WTC11 (cell line): ENCODE measurements at regions not wholly inside any gene's neighbourhood (a gene's known extent, or its start where the extent isn't known, plus 50 kb on each side); places are given as distances from the start of the nearest gene placed in this dataset.

Source experiments
- ATF1 ChIP-seq: sonication (generic); formaldehyde crosslinking; IDR thresholded peaks from 2 replicates; pipeline ENCODE4 v1.8.1; 2023; ENCODE audit warnings: mild to moderate bottlenecking, moderate library complexity, missing genetic modification reagents
- RELA ChIP-seq: sonication (generic); formaldehyde crosslinking; IDR thresholded peaks from 2 replicates; pipeline ENCODE4 v1.8.1; 2022; ENCODE audit warnings: missing genetic modification reagents, mild to moderate bottlenecking, borderline replicate concordance
- SP1 ChIP-seq: sonication (generic); formaldehyde crosslinking; conservative IDR thresholded peaks from 2 replicates; pipeline ENCODE4 v1.8.1; 2022; ENCODE audit warnings: missing genetic modification reagents
- TCF7 ChIP-seq: sonication (generic); formaldehyde crosslinking; IDR thresholded peaks from 2 replicates; pipeline ENCODE4 v1.8.0; 2022; ENCODE audit warnings: mild to moderate bottlenecking, low read depth, missing genetic modification reagents, moderate library complexity
- TEAD4 ChIP-seq: sonication (generic); formaldehyde crosslinking; IDR thresholded peaks from 2 replicates; pipeline ENCODE4 v1.8.0; 2022; ENCODE audit warnings: mild to moderate bottlenecking, missing genetic modification reagents
- TF ChIP-seq, protein P1 (sequence below): sonication (generic); formaldehyde crosslinking; IDR thresholded peaks from 2 replicates; pipeline ENCODE4 v1.8.0; 2022; ENCODE audit warnings: mild to moderate bottlenecking, missing genetic modification reagents
- TF ChIP-seq, protein P2 (sequence below): sonication (generic); formaldehyde crosslinking; IDR thresholded peaks from 2 replicates; pipeline ENCODE4 v1.8.0; 2022; ENCODE audit warnings: missing genetic modification reagents
- TF ChIP-seq, protein P3 (sequence below): fragments of 200-600 bp; IDR thresholded peaks from 2 replicates; pipeline ENCODE4 v1.8.0; 2022; ENCODE audit warnings: antibody characterized with exemption
- TF ChIP-seq, protein P4 (sequence below): sonication (generic); formaldehyde crosslinking; IDR thresholded peaks from 2 replicates; pipeline ENCODE4 v1.8.0; 2022; ENCODE audit warnings: mild to moderate bottlenecking, missing genetic modification reagents

DNA sequence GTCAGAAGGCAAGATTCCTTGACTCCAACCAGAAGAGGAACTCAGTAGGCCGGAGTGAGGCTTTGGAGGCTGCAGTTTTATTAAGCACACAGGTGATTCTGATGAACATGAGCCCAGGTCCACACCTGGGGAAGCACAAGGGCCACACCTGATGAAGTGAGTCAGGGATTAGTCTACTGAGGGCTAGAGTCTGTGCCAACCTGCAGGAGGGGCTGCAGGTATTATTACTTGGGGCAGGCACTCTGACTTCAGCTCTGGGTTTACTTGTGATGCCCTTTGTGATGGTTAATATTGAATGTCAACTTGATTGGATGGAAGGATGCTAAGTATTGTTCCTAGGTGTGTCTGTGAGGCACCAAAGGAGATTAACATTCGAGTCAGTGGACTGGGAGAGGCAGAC lies 75.2 kb upstream of the ZCCHC2 start:
- TF ChIP-seq, protein P1, sequence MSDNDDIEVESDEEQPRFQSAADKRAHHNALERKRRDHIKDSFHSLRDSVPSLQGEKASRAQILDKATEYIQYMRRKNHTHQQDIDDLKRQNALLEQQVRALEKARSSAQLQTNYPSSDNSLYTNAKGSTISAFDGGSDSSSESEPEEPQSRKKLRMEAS (CRISPR knock-in tag) = no peak
- TF ChIP-seq, protein P2, sequence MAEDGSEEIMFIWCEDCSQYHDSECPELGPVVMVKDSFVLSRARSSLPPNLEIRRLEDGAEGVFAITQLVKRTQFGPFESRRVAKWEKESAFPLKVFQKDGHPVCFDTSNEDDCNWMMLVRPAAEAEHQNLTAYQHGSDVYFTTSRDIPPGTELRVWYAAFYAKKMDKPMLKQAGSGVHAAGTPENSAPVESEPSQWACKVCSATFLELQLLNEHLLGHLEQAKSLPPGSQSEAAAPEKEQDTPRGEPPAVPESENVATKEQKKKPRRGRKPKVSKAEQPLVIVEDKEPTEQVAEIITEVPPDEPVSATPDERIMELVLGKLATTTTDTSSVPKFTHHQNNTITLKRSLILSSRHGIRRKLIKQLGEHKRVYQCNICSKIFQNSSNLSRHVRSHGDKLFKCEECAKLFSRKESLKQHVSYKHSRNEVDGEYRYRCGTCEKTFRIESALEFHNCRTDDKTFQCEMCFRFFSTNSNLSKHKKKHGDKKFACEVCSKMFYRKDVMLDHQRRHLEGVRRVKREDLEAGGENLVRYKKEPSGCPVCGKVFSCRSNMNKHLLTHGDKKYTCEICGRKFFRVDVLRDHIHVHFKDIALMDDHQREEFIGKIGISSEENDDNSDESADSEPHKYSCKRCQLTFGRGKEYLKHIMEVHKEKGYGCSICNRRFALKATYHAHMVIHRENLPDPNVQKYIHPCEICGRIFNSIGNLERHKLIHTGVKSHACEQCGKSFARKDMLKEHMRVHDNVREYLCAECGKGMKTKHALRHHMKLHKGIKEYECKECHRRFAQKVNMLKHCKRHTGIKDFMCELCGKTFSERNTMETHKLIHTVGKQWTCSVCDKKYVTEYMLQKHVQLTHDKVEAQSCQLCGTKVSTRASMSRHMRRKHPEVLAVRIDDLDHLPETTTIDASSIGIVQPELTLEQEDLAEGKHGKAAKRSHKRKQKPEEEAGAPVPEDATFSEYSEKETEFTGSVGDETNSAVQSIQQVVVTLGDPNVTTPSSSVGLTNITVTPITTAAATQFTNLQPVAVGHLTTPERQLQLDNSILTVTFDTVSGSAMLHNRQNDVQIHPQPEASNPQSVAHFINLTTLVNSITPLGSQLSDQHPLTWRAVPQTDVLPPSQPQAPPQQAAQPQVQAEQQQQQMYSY = no peak
- TF ChIP-seq, protein P3, sequence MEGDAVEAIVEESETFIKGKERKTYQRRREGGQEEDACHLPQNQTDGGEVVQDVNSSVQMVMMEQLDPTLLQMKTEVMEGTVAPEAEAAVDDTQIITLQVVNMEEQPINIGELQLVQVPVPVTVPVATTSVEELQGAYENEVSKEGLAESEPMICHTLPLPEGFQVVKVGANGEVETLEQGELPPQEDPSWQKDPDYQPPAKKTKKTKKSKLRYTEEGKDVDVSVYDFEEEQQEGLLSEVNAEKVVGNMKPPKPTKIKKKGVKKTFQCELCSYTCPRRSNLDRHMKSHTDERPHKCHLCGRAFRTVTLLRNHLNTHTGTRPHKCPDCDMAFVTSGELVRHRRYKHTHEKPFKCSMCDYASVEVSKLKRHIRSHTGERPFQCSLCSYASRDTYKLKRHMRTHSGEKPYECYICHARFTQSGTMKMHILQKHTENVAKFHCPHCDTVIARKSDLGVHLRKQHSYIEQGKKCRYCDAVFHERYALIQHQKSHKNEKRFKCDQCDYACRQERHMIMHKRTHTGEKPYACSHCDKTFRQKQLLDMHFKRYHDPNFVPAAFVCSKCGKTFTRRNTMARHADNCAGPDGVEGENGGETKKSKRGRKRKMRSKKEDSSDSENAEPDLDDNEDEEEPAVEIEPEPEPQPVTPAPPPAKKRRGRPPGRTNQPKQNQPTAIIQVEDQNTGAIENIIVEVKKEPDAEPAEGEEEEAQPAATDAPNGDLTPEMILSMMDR = no peak
- TF ChIP-seq TEAD4 (no peak), ATF1 (no peak), TCF7 (CRISPR knock-in tag) (no peak), RELA (CRISPR knock-in tag) (no peak), SP1 (no peak)
- TF ChIP-seq, protein P4, sequence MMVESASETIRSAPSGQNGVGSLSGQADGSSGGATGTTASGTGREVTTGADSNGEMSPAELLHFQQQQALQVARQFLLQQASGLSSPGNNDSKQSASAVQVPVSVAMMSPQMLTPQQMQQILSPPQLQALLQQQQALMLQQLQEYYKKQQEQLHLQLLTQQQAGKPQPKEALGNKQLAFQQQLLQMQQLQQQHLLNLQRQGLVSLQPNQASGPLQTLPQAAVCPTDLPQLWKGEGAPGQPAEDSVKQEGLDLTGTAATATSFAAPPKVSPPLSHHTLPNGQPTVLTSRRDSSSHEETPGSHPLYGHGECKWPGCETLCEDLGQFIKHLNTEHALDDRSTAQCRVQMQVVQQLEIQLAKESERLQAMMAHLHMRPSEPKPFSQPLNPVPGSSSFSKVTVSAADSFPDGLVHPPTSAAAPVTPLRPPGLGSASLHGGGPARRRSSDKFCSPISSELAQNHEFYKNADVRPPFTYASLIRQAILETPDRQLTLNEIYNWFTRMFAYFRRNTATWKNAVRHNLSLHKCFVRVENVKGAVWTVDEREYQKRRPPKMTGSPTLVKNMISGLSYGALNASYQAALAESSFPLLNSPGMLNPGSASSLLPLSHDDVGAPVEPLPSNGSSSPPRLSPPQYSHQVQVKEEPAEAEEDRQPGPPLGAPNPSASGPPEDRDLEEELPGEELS = no peak
